HG02610 (cell line): ENCODE measurements at regions not wholly inside any gene's neighbourhood (a gene's known extent, or its start where the extent isn't known, plus 50 kb on each side); places are given as distances from the start of the nearest gene placed in this dataset.

Source experiments
- ATAC-seq: cut with Tn5 transposase; IDR thresholded peaks from one replicate; pipeline ENCODE4 v1.9.1; 2021; ENCODE audit warnings: mild to moderate bottlenecking, moderate library complexity; ENCODE audit not compliant: unreplicated experiment

DNA sequence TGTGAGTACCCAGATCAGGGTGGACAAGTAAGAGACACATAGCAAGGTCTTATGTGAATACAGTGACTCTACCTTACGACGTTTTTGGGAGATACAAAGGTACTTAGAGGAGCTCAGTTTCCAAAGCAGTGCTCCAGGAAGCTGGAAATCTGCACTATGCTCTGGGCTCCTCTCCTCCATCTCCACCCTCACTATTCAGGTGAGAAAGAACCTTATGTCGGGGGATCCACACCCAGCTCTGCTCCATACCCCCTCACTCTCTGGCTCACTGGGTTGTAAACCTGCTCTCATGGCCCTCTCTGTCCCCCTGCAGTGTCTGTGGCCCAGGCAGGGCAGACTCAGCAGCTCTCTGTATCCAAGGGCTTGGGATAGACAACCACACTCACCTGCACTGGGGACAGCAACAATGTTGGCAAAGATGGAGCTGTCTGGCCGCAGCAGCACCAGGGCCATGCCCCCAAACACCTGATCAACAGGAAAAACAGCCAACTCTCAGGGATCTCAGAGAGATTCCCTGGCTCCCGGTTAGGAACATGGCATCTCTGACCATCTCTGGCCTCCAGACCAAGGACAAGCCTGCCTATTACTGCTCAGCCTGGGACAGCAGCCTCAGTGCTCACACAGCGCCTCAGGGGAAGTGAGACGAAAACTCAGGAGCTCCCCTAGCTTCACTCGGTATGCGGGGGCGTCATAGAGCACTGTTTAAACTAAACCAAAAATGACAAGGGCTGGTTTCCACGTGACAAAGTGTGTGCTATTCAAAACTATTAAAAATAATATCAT is 60.9 kb upstream of the TOP3B start:
- no peak for ATAC-seq

DNA sequence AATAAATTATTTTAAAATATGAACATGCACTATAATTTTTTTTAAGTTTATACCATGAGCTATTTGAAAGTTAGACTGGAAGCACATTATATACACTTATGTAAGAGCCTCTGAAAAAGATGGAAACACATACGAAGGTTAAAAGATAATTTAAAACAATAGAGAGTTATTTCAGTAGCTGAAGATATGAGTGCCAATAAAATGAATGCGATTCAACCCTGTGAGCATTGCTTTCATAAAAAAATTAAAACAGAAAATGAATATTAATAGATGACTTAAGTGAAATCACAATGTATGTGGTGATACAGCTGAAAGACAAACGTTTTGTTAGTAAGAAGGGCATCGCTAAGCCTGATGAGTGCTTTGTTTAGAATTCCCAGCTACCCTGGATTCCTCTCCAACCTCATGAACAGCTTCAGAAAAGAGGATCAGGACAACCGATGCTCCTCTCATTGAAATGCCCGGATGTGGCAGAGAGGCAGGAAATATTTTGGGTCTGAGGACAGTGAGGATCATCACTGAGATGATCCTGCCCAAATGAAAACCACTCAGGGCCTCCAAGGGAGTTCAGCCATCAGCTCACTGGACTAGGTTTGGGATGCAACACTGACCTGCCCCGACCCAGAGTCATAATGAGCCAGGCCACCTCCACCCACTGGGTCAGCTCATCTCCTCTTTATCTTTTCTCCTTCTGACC is 60.2 kb upstream of the TOP3B start:
- no peak for ATAC-seq

DNA sequence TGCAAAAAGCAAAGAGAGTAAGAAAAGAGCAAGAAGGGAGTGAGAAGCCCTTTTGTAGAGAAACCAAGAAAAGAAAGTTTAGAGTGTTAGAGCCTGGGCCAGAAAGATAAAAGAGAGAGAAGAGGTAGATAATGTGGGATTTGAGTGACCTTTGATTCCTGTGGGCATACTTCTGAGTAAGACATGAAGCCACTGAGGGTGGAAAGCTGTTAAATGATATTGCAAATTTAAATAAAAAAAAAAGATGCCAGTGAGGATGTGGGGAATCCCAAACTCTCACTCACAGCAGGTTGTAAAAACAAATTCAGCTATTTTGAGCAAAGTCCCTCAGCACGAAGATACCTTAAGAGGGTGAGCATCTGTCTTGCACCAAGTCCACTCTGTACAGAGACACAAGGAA is 59.4 kb upstream of the TOP3B start:
- ATAC-seq: no peak

DNA sequence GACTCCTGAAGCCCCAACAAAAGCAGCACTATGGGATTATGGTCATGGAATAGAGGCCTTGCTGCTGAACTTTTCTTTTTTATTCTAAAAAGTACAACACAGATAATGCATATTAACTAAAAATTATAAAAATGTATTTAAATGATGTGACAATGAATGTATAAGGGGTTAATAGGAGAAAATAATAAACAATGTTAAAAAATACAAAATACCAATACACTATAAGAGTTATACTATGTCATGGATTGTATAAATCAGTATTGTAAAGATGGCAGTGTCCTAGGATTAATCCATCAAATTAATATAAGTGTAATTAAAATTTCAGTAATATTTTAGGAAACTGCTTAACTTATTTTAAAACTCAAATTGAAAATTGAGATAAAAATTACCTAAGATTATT is 58.3 kb upstream of the TOP3B start:
- no peak for ATAC-seq

DNA sequence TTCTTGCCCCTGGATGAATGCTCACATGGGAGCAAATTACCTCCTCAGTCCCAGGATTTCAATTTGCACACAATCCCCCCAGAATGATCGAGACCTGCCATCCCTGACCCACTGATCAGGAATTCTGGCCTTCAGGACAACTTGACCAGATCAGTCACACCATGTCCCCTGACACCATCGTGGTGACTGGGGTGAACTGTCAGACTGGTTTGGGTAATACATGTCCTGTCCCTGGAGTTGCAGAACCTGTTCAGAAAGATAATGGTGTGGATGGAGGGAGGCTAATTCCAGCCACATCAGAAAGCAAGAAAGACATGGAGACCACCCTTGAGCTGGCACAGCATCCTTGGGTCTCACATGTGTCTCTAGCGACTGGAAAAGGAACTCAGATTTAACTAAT is 57.9 kb upstream of the TOP3B start:
- ATAC-seq: no peak

DNA sequence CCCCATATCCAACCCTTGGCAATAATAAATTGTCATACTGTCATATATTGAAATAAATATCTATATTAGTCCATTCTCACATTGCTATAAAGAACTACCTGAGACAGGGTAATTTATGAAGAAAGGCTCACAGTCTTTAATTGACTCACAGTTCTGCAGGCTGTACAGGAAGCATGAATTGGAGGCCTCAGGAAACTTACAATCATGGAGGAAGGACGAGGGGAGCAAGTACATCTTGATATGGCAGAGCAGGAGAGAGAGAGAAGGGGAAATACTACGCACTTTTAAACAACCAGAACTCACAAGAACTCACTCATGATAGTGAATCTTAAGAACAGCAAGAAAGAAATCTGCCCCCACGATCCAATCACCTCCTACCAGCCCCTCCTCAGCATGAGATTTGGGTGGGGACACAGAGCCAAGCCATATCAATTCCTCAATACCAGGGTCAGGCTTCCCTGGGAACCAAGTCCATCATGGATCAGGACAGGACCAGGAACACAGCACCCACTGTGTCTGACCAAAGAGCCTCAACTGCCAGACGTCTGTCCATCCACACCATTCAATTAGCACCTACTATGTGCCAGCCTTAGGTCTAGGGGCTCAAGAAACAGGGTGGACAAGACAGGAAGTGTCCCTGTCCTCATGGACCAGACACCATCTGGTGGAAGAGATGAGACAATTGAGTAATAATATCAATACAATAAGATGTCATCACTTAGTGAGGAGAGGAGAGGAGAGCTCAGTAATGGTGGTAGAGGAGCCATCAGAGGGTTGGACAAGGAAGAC is 56.9 kb upstream of the TOP3B start:
- ATAC-seq: no peak

DNA sequence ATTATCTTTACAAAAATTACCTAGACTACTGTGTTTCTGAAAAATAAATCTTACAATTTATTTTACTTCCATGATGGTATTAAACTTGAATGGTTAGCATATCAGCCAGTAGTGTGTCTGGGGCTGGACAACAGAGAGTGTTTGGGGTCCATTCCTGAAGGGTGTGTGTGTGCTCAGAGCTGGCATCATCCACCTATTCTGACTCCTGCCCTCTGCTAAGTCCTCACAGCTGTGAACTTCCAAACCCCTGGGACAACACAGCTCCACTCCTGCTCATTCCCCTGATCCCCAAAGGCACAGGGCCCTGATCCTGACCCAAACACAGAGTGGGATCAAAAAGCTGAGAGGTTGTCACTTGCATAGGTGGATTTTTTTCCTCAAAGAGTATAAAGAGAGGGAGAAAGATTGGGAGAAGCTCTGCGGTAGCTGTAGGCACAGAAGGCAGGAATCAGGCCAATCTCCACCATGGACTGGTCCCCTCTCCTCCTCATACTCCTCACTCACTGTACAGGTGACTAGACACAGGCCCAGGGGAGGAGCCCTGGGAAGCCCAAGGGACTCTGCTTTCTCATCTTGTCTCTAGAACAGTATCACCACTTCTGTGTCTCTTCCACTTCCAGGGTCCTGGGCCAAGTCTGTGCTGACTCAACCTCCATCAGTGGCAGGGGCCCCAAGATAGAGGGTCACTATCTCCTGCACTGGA is 55.7 kb upstream of the TOP3B start:
- no peak for ATAC-seq

DNA sequence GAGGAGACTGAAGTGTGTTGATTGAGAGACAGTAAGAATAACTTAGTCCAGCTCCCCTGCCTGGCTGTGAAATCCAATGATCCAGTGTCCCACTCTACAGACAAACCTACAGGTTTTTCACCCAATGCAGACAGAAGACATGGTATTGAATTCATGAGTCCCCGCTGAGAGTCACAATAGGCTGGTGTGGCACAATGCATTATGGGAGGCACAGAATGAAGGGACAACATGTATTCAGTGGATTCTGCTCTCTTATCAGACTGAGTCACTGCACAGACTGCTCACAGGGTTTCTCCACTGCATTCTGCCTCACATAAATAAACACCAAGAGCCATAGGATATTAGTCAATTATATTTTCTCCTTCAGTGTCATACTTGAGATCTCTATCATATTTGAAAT is 55.2 kb upstream of the TOP3B start:
- ATAC-seq: no peak

DNA sequence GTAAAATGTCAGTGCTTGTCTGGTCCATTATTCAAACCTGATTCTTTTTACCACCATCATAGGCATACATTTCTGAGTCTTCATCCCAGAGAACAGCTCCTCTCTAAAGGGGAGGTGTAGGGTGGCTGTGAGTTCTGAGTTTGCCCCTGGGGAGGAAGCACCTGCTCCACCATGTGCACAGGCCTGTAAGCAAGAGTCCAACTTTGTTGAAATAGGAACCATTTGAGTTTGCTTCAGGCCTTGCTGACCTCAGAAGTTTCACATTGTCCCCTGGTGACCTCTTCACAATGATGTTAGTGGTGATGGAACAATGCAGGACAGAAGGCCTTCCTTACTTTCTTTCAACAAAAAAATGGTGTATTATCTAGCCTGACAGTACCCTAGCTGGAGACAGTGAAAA is 54.6 kb upstream of the TOP3B start:
- ATAC-seq: no peak

DNA sequence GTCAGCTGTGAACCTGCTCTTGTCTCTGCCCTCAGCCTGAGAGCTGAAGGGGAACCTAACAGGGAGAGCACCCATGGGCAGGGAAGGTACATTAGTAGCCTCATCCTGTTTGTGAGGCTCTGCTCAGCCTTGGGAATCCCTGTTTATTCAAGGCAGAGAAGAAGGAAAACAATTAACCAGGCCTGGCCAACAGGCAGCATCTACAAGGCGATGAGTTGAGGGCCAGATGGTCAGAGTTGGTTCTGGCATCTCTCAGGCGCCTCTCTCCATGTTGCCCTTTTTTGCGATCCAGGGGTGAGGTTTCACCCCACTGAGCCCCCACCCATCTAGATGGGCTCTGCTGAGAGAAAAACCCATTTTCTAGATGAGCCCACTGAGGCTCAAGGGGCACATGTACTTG is 54.0 kb upstream of the TOP3B start:
- ATAC-seq: no peak

DNA sequence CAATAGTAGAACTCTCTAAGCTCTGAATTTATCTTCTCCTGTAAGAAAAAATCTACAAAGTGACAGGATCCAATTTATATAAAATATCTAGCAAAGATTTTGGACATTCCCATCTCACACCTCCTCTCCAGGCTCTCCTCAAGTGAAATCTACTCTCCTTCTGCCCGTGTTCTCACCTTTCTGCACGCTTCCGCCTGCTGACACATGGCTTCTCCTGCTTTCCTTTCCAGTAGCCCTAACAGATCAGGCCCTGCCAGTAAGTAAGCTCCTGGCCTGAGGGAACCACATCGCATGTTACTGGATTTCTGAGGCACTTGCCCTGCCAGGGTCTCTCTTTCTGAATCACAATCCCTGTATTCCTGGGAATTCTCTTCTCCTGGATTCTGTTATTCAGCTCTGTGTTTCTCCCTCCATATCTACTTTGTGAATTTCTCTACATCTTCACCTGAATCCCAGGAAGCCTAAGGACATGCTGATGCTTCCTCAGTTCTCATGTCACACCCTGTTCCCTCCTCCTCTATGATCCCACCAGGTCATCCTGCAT is 53.3 kb upstream of the TOP3B start:
- ATAC-seq: no peak

DNA sequence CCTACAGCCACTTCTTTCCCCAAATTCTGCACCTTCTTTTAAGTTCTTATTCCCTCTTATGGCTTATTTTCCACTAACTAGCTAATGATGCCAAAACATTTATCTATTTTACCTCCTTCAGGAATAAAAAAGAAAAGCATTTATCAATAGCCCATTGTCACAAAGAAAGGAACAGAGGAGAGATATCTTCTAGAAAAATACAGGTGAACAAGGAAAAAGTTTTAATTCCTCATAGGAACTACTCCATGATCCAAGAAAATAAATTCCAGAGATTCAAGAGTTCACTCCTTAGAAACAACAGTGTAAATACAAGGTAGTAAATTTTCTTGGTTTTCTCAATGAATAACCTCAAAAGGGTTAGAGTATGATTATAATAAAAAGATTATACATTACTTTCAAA is 52.6 kb upstream of the TOP3B start:
- no peak for ATAC-seq

DNA sequence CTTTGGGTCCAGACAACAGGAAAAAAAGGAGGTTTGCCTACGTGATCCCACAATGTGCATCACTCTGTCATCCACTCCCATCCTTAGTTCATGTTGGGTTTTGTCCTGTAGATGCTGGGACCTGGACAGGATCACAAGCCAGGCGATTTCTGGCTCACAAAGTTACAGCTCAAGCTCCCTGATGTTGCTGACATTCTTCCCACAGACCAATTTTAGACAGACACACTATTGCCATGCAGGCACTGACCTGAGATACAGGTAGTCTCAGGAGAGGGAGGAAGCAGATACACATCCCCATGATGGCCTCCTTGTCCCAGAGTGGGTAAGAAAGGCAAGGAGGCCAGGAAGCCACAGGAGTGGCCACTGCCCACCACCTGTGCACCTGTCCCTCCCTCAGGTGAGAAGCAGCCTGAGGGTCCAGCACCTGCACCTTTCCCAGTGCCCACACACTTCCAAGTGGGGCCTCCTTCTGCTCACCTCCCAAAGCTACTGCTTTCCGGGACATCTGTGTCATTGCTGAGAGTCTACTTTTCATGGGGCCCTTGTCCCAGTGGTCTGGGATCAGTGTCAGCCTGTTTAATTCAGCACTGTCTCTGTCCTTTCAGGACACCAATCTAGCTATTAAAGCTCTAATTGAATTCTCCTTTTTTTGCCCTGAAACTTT is 52.0 kb upstream of the TOP3B start:
- no peak for ATAC-seq

DNA sequence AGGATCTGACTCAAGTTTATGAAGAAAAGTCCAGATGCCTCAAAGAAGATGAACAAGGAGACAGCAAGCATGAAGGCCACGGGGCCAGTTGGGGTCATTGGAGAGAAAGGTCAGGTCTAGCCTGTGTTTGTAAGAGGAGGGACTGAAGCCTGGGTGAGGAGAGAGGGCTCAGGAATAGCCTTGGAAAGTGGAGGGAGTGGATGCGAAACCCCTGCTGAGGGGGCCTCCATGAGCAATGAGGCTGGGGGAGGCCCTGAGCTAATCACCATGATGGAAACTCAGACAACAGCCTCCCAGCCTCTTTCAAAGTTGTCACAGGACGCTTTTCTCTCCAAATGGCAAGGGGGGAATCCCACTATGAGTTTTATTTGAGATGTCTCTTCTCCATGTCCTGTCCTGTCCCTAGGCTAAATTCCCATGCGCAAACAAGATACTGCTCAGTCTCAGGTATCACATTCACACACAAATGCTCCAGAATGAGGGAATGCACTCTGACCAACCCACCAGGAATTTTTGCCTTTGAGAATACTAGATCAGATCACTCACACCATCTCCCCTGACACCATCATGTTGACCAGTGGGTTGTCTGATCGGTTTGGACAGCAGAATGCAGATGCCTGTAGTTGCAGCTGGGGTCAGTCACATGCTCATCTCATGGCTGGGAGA is 51.3 kb upstream of the TOP3B start:
- no peak for ATAC-seq

DNA sequence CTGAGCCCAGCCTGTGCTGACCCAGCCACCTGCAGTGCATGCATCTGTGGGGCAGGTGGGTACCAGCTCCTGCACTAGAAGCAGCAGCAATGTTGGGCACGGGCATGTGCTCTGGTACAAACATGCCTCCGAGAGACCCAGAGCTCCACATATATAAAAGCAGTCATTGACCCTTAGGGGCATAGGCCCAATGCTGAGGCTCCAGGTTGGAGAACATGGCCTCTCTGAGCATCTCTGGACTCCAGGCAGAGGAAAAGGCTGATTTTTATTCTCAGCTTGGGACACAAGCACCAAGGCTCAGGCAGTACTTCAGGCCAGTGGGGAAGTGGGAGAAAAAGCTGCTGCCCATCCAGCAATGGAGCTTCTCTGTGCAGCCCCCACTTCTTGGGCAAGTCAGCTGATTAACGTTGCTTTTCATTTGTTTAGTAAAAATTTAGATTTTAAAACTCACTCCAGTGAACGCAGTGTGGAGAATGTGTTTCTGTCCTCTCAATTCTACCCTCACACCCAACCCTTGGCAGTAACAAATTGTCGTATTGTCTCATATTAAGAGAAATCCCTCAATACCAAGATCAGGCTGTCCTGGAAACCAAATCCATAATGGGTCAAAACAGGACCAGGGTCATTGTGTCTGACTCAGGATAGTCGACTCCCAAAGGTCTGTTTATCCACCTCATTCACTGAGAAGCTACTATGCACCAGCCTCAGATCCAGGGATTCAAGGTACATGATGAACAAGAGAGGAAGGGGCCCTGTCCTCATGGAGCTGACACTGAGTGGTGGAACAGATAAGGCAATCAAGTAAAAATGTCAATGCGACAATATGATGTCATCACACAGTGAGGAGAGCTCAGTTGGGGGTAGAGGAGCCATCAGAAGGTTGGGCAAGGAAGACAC is 50.6 kb upstream of the TOP3B start:
- no peak for ATAC-seq

DNA sequence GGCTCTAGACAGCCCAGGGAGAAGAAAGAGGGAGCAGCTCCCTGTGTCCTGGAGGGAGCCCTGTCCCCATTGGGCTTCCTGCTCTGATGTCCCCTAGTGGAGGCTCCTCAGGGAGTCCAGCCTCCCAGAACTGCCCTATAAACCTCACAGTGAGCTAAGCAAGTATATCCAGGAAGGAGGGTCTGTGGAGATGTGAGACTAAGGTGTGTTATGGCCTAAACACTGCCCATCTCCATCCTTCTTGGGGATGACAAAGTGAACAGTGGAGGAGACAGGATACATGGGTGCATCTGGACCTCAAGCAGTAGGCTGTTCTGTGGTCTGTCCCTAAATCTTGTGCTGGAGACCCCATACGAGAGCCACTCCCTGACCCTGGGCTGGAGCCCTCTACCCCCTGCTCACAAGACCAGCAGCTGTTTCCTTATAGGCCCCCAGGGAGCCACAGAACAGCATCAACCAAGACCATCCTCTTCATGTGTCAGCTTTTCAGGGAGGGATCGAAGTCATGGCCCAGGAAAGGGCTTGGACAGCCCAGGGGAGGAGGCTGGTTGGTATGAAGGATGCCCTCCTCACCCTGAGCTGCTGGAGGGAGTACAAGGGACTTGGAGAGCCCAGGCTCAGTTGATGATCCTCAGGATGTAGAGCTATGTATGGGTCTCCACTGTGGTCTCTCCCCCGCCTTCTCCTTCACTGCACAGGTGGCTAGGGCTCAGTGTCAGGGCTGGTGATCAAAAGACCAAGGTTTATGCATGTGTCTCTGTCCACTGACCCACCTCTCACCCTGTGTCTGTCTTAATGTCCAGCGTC is 49.7 kb upstream of the TOP3B start:
- ATAC-seq: no peak
